Endothelial cell of umbilical vein (primary cell): ENCODE measurements at regions not wholly inside any gene's neighbourhood (a gene's known extent, or its start where the extent isn't known, plus 50 kb on each side); places are given as distances from the start of the nearest gene placed in this dataset.

Source experiments
- BruUV-seq: library from RNA; stranded (reverse); fragments of 400-500 nt; replicated peaks from 2 replicates; lab custom pipeline; 2021; lab: Mats Ljungman, UMichigan
- CTCF ChIA-PET: fragments of 300-600, 350-600 bp; sonication (Branson Sonifier 250); formaldehyde crosslinking; loops from one replicate; lab custom pipeline; 2021; ENCODE audit warnings: antibody characterized with exemption, inconsistent platforms; lab: Charles Lee
- POLR2A ChIA-PET: fragments of 300-600, 350-600 bp; sonication (Branson Sonifier 250); formaldehyde crosslinking; loops from one replicate; lab custom pipeline; 2021; ENCODE audit warnings: antibody characterized with exemption, inconsistent platforms; lab: Charles Lee
- DNase-seq: peaks from one replicate; pipeline ENCODE4 v3.0.0-alpha.2; 2011; ENCODE audit warnings: low read depth, low spot score
- FAIRE-seq: peaks from 2 replicates; lab custom pipeline; 2011; peaks lifted over from hg19 to GRCh38; lab: Jason Lieb, UNC
- H2AFZ ChIP-seq: 2 replicates; pipeline ENCODE4 v1.6.0; 2012; ENCODE audit warnings: low read depth, low read length, control low read depth, inconsistent platforms
- H3K27ac ChIP-seq: 2 replicates; pipeline ENCODE4 v1.5.1; 2011; ENCODE audit warnings: low read depth, mild to moderate bottlenecking, control low read depth, low read length, moderate library complexity; ENCODE audit not compliant: insufficient read depth
- H3K27me3 ChIP-seq, 2 experiments: 2 replicates each; pipeline versions ENCODE4 v1.6.0 to v1.6.1; 2011; ENCODE audit warnings: low read length in 2 of 2, mixed read lengths in 1 of 2; ENCODE audit not compliant: control insufficient read depth in 2 of 2, insufficient read depth in 2 of 2
- H3K36me3 ChIP-seq, 2 experiments: 2 replicates in 1 of 2; 3 replicates in 1 of 2; pipeline ENCODE4 v1.5.1; 2011; ENCODE audit warnings: low read length in 2 of 2, mild to moderate bottlenecking in 1 of 2, moderate library complexity in 1 of 2; ENCODE audit not compliant: control insufficient read depth in 2 of 2, insufficient read depth in 2 of 2; ENCODE audit errors: extremely low read depth in 1 of 2
- H3K4me1 ChIP-seq: 3 replicates; pipeline ENCODE4 v1.5.1; 2011; ENCODE audit warnings: mild to moderate bottlenecking, low read length; ENCODE audit not compliant: control insufficient read depth, insufficient read depth; ENCODE audit errors: extremely low read depth
- H3K4me2 ChIP-seq: 2 replicates; pipeline ENCODE4 v1.6.1; 2011; ENCODE audit warnings: low read length, control low read depth, mixed read lengths; ENCODE audit not compliant: insufficient read depth
- H3K4me3 ChIP-seq, 3 experiments: fragments of 200-600 bp in 1 of 3; sonication (generic), shearing (Covaris generic) in 1 of 3; replicated peaks in 1 of 3; 2 replicates each; pipeline ENCODE4 v1.5.1; 2011 to 2016; ENCODE audit warnings: control low read depth in 3 of 3, low read length in 3 of 3, mild to moderate bottlenecking in 2 of 3, inconsistent platforms in 1 of 3, low read depth in 1 of 3, moderate library complexity in 1 of 3; ENCODE audit not compliant: insufficient read depth in 1 of 3
- H3K79me2 ChIP-seq: 2 replicates; pipeline ENCODE4 v1.6.0; 2012; ENCODE audit warnings: low read length, inconsistent platforms; ENCODE audit not compliant: control insufficient read depth, insufficient read depth
- H3K9ac ChIP-seq: replicated peaks from 2 replicates; pipeline ENCODE3; 2011; ENCODE audit warnings: low read length, control low read depth; ENCODE audit not compliant: insufficient read depth; ENCODE audit errors: extremely low read depth
- H3K9me1 ChIP-seq: replicated peaks from 3 replicates; pipeline ENCODE4 v1.6.0; 2011; ENCODE audit warnings: mild to moderate bottlenecking, low read length; ENCODE audit not compliant: control insufficient read depth, insufficient read depth; ENCODE audit errors: extremely low read depth
- H3K9me3 ChIP-seq: replicated peaks from 2 replicates; pipeline ENCODE4 v1.5.1; 2012; ENCODE audit warnings: low read length, inconsistent platforms; ENCODE audit not compliant: control insufficient read depth, insufficient read depth
- H4K20me1 ChIP-seq: replicated peaks from 2 replicates; pipeline ENCODE3; 2011; ENCODE audit warnings: mild to moderate bottlenecking, low read length; ENCODE audit not compliant: control insufficient read depth, insufficient read depth; ENCODE audit errors: extremely low read depth
- EZH2 ChIP-seq: IDR thresholded peaks from 2 replicates; pipeline ENCODE4 v1.6.1; 2012; ENCODE audit warnings: borderline replicate concordance, low read depth, mild to moderate bottlenecking, moderate library complexity, low read length, inconsistent platforms; ENCODE audit not compliant: severe bottlenecking
- FOS ChIP-seq: IDR thresholded peaks from 2 replicates; pipeline ENCODE4 v1.6.1; 2011; ENCODE audit warnings: mild to moderate bottlenecking, low read length, moderate library complexity, borderline replicate concordance; ENCODE audit not compliant: insufficient read depth
- GATA2 ChIP-seq: IDR thresholded peaks from 2 replicates; pipeline ENCODE4 v1.7.0; 2011; ENCODE audit warnings: low read depth, mild to moderate bottlenecking, moderate library complexity, mixed read lengths, low read length; ENCODE audit not compliant: insufficient read length, insufficient read depth
- JUN ChIP-seq: IDR thresholded peaks from 2 replicates; pipeline ENCODE4 v1.6.1; 2011; ENCODE audit warnings: borderline replicate concordance, low read depth; ENCODE audit not compliant: insufficient read length, insufficient read depth
- MYC ChIP-seq: IDR thresholded peaks from one replicate; pipeline ENCODE4 v1.6.1; 2011; ENCODE audit warnings: mild to moderate bottlenecking, low read depth, low read length
- POLR2A ChIP-seq: IDR thresholded peaks from 2 replicates; pipeline ENCODE4 v1.6.1; 2012; ENCODE audit warnings: low read depth, mild to moderate bottlenecking, control low read depth, low read length
- POLR2AphosphoS5 ChIP-seq: IDR thresholded peaks from 2 replicates; pipeline ENCODE4 v1.6.1; 2012; ENCODE audit warnings: low read depth, mild to moderate bottlenecking, control low read depth, low read length, moderate library complexity; ENCODE audit not compliant: insufficient read depth
- dilution Hi-C: fragments of 300-500 bp; cut with MboI; formaldehyde crosslinking; loops from one replicate; pipeline ENCODE4 v1.15.0; 2019; ENCODE audit warnings: low sequenced_read_pairs; ENCODE audit not compliant: extremely low pct_ligation_motif_present
- intact Hi-C: fragments of 100-400 bp; cut with micrococcal nuclease; formaldehyde crosslinking; loops from one replicate; pipeline ENCODE4 v1.10.0; 2022
- TF ChIP-seq, protein P1 (sequence below): IDR thresholded peaks from 2 replicates; pipeline ENCODE4 v1.6.1; 2011; ENCODE audit not compliant: insufficient read depth, insufficient read length

- no TSS peak for BruUV-seq
- intact Hi-C loops (no loop called here), dilution Hi-C loops (no loop called here)
- H3K9me1 ChIP-seq: no peaks in the 10 kb centered on the region
- no peaks in the 10 kb centered on the region for H3K36me3 ChIP-seq
- H2AFZ ChIP-seq: no peak overlapping the region
- no peak overlapping the region for H3K27ac ChIP-seq
- no peaks in the 10 kb centered on the region for H3K9me3 ChIP-seq
- H3K4me1 ChIP-seq: no peaks in the 10 kb centered on the region
- no peaks in the 10 kb centered on the region for H4K20me1 ChIP-seq
- H3K4me3 ChIP-seq: no peak overlapping the region
- no peak for DNase-seq
- POLR2A ChIA-PET: no interaction called here
- H3K27me3 ChIP-seq: no peaks in the 10 kb centered on the region
- CTCF ChIA-PET: no interaction called here
- H3K9ac ChIP-seq: no peak overlapping the region
- H3K79me2 ChIP-seq: no peaks in the 10 kb centered on the region
- TF ChIP-seq GATA2 (no peak), MYC (no peak)
- H3K4me2 ChIP-seq: no peak overlapping the region
- FAIRE-seq: no peak
Measured at GRCh38 chr12:60529261-60529660, 933.4 kb downstream of the SLC16A7 start.

GRCh38 chr12:60529723-60530122 lies 933.9 kb downstream of the SLC16A7 start:
- dilution Hi-C loops: no loop called here
- no TSS peak for BruUV-seq
- no peak overlapping the region for H3K4me2 ChIP-seq
- H3K9me3 ChIP-seq: no peaks in the 10 kb centered on the region
- H3K79me2 ChIP-seq: no peaks in the 10 kb centered on the region
- H3K4me3 ChIP-seq: no peak overlapping the region
- ChIA-PET CTCF (no interaction called here), POLR2A (no interaction called here)
- H3K27me3 ChIP-seq: no peaks in the 10 kb centered on the region
- no peak for TF ChIP-seq EZH2
- TF ChIP-seq, protein P1, sequence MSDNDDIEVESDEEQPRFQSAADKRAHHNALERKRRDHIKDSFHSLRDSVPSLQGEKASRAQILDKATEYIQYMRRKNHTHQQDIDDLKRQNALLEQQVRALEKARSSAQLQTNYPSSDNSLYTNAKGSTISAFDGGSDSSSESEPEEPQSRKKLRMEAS: no peak
- no peak for TF ChIP-seq FOS
- TF ChIP-seq POLR2AphosphoS5: no peak
- TF ChIP-seq JUN: no peak
- no peak for TF ChIP-seq GATA2
- TF ChIP-seq MYC: no peak
- TF ChIP-seq POLR2A: no peak
- no peaks in the 10 kb centered on the region for H3K36me3 ChIP-seq
- no peak overlapping the region for H3K27ac ChIP-seq
- no peaks in the 10 kb centered on the region for H3K4me1 ChIP-seq
- FAIRE-seq (no peak), DNase-seq (no peak)
- intact Hi-C loops: no loop called here
- H4K20me1 ChIP-seq: no peaks in the 10 kb centered on the region
- no peak overlapping the region for H2AFZ ChIP-seq
- no peak overlapping the region for H3K9ac ChIP-seq
- no peaks in the 10 kb centered on the region for H3K9me1 ChIP-seq
